Fibroblast of lung (primary cell): ENCODE measurements at regions not wholly inside any gene's neighbourhood (a gene's known extent, or its start where the extent isn't known, plus 50 kb on each side); places are given as distances from the start of the nearest gene placed in this dataset.

Experiments
- CTCF ChIP-seq, 2 donors: IDR thresholded peaks in 1 of 2; conservative IDR thresholded peaks in 1 of 2; 1 replicate in 1 of 2; 2 replicates in 1 of 2; pipeline ENCODE4 v1.5.1; 2011 to 2012; ENCODE audit warnings: low read length in 2 of 2, control low read depth in 1 of 2, inconsistent platforms in 1 of 2, low read depth in 1 of 2, mild to moderate bottlenecking in 1 of 2
- EZH2 ChIP-seq: IDR thresholded peaks from 2 replicates; pipeline ENCODE4 v1.5.1; 2012; ENCODE audit warnings: low read length, control low read depth, mild to moderate bottlenecking; ENCODE audit errors: missing control alignments

DNA sequence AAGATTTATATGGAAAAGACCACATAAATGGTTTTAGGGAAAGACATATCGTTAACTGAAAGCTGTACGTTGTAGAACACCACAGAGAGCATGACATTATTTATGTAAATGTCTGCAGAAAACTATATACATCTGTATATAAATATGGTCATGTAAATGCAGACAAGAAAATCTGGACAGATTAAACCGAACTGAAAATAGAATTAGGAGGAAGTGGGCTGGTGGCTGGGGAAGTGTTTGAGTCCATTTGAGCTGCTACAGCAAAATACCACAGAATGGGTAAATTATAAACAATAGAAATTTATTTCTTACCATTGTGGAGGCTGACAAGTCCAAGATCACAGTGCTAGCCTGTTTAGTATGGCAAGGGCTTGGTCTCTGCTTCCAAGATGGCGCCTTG lies 56.3 kb upstream of the USP6NL start:
- TF ChIP-seq CTCF (conservative IDR thresholded peaks at IDR 0.05 in 1 of 2, IDR thresholded peaks at IDR 0.05 in 1 of 2; ENCODE audit: low read depth in 1 of 2, low read length in 2 of 2) (no peak), EZH2 (no peak)
